Thyroid gland (tissue), 4 donors: ENCODE measurements at regions not wholly inside any gene's neighbourhood (a gene's known extent, or its start where the extent isn't known, plus 50 kb on each side); places are given as distances from the start of the nearest gene placed in this dataset.

ENCODE experiments used
- CTCF ChIP-seq, 6 experiments: fragments of 200-600 bp in 3 of 6; fragments of 450-650 bp in 3 of 6; sonication (generic) in 3 of 6; IDR thresholded peaks; one replicate each; pipeline ENCODE4 v1.5.1; 2016 to 2019; ENCODE audit warnings: antibody characterized with exemption in 6 of 6, mild to moderate bottlenecking in 2 of 6, inconsistent platforms in 1 of 6, moderate library complexity in 1 of 6
- POLR2A ChIP-seq, 2 donors: fragments of 450-650 bp; IDR thresholded peaks; one replicate each; pipeline ENCODE4 v1.6.1; 2017; ENCODE audit warnings: antibody characterized with exemption in 2 of 2, mild to moderate bottlenecking in 2 of 2, moderate library complexity in 1 of 2

- TF ChIP-seq CTCF (IDR thresholded peaks at IDR 0.05), result no peak
- no peak for TF ChIP-seq POLR2A (IDR thresholded peaks at IDR 0.05)
Observed at GRCh38 chr2:234869969-234870368, 81.8 kb upstream of the SH3BP4 start.
